ENCODE measurements at regions not wholly inside any gene's neighbourhood (a gene's known extent, or its start where the extent isn't known, plus 50 kb on each side); places are given as distances from the start of the nearest gene placed in this dataset.

DNA sequence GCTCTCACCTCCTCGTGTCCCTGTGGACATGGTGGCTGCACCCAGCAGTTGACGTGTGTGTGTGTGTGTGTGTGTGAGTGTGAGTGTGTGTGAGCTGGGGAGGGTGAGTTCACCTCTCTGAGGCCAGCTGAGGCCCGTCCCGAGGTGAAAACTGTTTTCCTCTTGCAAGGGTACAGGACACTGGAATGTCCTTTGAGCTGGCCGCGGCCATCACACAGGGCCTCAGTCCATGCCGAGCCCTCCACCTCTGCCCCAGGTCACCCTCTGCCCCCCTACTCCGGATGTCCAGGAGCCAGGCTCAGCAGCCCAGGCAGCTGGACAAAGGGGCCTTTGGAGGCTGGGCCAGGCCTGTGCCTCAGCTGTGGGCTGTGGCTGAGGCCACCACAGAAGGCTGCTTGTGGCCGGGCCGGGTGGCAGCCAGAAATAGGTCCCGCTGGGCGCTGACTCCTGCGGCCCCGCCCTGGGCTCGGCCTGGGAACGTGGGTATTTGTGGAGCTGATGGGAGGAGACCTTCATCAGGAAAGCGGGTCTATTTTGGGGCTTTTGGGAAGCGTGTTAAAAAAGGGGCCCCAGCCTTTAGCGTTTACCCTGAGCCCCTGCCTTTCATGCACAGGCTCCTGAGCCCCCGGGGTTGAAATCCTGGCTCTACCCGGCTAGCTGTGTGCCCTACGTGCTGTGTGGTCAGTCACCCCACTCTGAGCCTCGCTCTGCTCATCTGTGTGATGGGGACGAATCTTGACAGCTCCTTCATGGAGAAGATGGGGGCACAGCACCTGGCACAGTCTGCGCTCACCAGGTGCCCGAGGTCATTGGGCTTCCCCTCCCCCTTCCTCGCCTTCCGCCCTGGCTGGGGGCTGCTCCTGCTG, 75.1 kb upstream of the IER5L start:
- FAIRE-seq (no peak), DNase-seq (ENCODE audit: low read depth, low spot score) (no peak)
- Histone ChIP-seq H3K9me1 (replicated peaks; ENCODE audit: control insufficient read depth, extremely low read depth, insufficient read depth, low read length) (no peaks in the 10 kb centered on the region), H3K9ac (replicated peaks; ENCODE audit: extremely low read depth, insufficient read depth, low read length) (no peak overlapping the region), H3K27ac (ENCODE audit: insufficient read depth, low read depth, low read length) (no peak overlapping the region), H3K4me1 (ENCODE audit: control insufficient read depth, extremely low read depth, insufficient read depth, low read length) (peaks cover 4% of the 10 kb centered on the region), H3K9me3 (replicated peaks; ENCODE audit: control insufficient read depth, insufficient read depth, low read length) (no peaks in the 10 kb centered on the region), H3K4me2 (ENCODE audit: insufficient read depth, low read length) (no peak overlapping the region), H4K20me1 (replicated peaks; ENCODE audit: control insufficient read depth, extremely low read depth, insufficient read depth, low read length) (no peaks in the 10 kb centered on the region), H3K4me3 (replicated peaks in 1 of 3; ENCODE audit: insufficient read depth in 1 of 3, low read depth in 1 of 3, low read length in 3 of 3) (no peak overlapping the region), H3K36me3 (ENCODE audit: control insufficient read depth in 2 of 2, extremely low read depth in 1 of 2, insufficient read depth in 2 of 2, low read length in 2 of 2) (no peaks in the 10 kb centered on the region), H2AFZ (ENCODE audit: low read depth, low read length) (no peak overlapping the region), H3K79me2 (ENCODE audit: control insufficient read depth, insufficient read depth, low read length) (no peaks in the 10 kb centered on the region), H3K27me3 (ENCODE audit: control insufficient read depth in 2 of 2, insufficient read depth in 2 of 2, low read length in 2 of 2) (peaks cover 4 to 16% of the 10 kb centered on the region in 2 experiments)
- intact Hi-C loops (cut with micrococcal nuclease) = no loop called here
- ChIA-PET POLR2A (no interaction called here), CTCF (interaction anchor here (1.4 kb wide), 1 partner anchor 41 kb away, joined by 3 read pairs; no protein-coding TSS in a partner anchor)
- dilution Hi-C loops (cut with MboI; ENCODE audit: extremely low pct_ligation_motif_present, low sequenced_read_pairs) = no loop called here
- no TSS peak for BruUV-seq (replicated peaks)
- TF ChIP-seq POLR2AphosphoS5 (IDR thresholded peaks at IDR 0.05; ENCODE audit: insufficient read depth, low read depth, low read length) = no peak
- TF ChIP-seq GATA2 (IDR thresholded peaks at IDR 0.05; ENCODE audit: insufficient read depth, insufficient read length, low read depth, low read length) = no peak
- TF ChIP-seq JUN (IDR thresholded peaks at IDR 0.05; ENCODE audit: borderline replicate concordance, insufficient read depth, insufficient read length, low read depth) = no peak
- TF ChIP-seq, protein P1, sequence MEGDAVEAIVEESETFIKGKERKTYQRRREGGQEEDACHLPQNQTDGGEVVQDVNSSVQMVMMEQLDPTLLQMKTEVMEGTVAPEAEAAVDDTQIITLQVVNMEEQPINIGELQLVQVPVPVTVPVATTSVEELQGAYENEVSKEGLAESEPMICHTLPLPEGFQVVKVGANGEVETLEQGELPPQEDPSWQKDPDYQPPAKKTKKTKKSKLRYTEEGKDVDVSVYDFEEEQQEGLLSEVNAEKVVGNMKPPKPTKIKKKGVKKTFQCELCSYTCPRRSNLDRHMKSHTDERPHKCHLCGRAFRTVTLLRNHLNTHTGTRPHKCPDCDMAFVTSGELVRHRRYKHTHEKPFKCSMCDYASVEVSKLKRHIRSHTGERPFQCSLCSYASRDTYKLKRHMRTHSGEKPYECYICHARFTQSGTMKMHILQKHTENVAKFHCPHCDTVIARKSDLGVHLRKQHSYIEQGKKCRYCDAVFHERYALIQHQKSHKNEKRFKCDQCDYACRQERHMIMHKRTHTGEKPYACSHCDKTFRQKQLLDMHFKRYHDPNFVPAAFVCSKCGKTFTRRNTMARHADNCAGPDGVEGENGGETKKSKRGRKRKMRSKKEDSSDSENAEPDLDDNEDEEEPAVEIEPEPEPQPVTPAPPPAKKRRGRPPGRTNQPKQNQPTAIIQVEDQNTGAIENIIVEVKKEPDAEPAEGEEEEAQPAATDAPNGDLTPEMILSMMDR (IDR thresholded peaks at IDR 0.05; ENCODE audit: extremely low read depth in 1 of 2, insufficient read depth in 1 of 2, low read depth in 1 of 2, low read length in 2 of 2) = no peak
- TF ChIP-seq FOS (IDR thresholded peaks at IDR 0.05; ENCODE audit: borderline replicate concordance, insufficient read depth, low read length) = no peak
- no peak for TF ChIP-seq POLR2A (IDR thresholded peaks at IDR 0.05; ENCODE audit: low read depth, low read length)
- TF ChIP-seq EZH2 (IDR thresholded peaks at IDR 0.05; ENCODE audit: borderline replicate concordance, low read depth, low read length, severe bottlenecking) = no peak
- TF ChIP-seq, protein P2, sequence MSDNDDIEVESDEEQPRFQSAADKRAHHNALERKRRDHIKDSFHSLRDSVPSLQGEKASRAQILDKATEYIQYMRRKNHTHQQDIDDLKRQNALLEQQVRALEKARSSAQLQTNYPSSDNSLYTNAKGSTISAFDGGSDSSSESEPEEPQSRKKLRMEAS (IDR thresholded peaks at IDR 0.05; ENCODE audit: insufficient read depth, insufficient read length) = no peak
- TF ChIP-seq MYC (IDR thresholded peaks at IDR 0.05; ENCODE audit: low read depth, low read length) = no peak

All from endothelial cell of umbilical vein (primary cell).